ENCODE measurements at regions not wholly inside any gene's neighbourhood (a gene's known extent, or its start where the extent isn't known, plus 50 kb on each side); places are given as distances from the start of the nearest gene placed in this dataset.
A peak's percentile ranks its signal among the peaks of the same experiment; 100 is the strongest.

DNA sequence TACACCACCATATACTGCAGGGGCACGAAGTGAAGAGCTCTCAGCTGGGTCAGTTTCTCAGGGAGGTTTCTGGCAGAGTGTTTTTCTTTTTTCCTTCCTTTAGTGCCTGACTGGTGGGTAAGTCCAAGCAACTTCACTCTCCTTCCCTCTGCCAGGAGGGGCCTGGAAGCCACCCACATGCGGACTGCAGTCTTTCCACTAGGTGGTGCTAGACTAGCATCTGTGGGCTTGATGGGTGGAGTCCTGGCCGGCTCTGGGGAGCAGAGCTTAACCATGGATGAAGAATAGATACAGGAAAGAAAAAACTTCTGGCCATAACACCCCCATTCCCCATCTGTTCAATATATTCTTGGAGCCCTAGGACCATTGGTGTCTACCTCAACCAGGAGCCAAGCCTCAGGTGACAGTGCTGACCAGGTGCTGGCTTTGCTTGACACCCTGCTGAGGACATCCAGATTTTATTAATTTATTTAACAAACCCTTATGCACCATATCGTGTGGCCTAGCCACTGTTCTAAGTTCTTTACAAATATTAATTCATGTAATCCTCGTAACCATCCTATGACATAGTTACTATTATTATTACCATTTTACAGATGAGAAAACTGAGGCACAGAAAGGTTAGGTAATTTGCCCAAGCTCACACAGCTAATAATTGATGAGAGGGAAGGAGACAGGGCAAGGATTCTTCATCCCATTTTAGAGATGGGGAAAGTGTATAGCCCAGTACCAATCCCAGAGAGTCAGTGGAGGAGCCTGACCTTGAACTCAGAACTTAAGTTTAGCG is 126.7 kb upstream of the CSF3R start:
- TF ChIP-seq, protein P1, sequence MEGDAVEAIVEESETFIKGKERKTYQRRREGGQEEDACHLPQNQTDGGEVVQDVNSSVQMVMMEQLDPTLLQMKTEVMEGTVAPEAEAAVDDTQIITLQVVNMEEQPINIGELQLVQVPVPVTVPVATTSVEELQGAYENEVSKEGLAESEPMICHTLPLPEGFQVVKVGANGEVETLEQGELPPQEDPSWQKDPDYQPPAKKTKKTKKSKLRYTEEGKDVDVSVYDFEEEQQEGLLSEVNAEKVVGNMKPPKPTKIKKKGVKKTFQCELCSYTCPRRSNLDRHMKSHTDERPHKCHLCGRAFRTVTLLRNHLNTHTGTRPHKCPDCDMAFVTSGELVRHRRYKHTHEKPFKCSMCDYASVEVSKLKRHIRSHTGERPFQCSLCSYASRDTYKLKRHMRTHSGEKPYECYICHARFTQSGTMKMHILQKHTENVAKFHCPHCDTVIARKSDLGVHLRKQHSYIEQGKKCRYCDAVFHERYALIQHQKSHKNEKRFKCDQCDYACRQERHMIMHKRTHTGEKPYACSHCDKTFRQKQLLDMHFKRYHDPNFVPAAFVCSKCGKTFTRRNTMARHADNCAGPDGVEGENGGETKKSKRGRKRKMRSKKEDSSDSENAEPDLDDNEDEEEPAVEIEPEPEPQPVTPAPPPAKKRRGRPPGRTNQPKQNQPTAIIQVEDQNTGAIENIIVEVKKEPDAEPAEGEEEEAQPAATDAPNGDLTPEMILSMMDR (IDR thresholded peaks at IDR 0.05), result peak in 11 of 12 donors; percentile 7 to 52 (median 39)
- no peak for TF ChIP-seq POLR2A (IDR thresholded peaks at IDR 0.05)

Data from heart left ventricle (tissue), 13 donors.